Fibroblast of upper back skin (primary cell): ENCODE measurements at regions not wholly inside any gene's neighbourhood (a gene's known extent, or its start where the extent isn't known, plus 50 kb on each side); places are given as distances from the start of the nearest gene placed in this dataset.

Source experiments
- DNase-seq: peaks from one replicate; pipeline ENCODE4 v3.0.0-alpha.2; 2013

GRCh38 chr18:69217196-69218000 lies 183.3 kb upstream of the DOK6 start:
- no peak for DNase-seq

GRCh38 chr18:69220529-69220928 lies 180.2 kb upstream of the DOK6 start:
- DNase-seq: no peak

GRCh38 chr18:69222089-69222488 lies 178.6 kb upstream of the DOK6 start:
- DNase-seq: no peak

GRCh38 chr18:69226971-69227370 lies 173.7 kb upstream of the DOK6 start:
- DNase-seq: no peak

GRCh38 chr18:69230204-69230603 lies 170.5 kb upstream of the DOK6 start:
- no peak for DNase-seq

- peak; percentile 74 for DNase-seq
These were observed 167.1 kb upstream of the DOK6 start for GRCh38 chr18:69233465-69234054.

- DNase-seq: no peak
These were observed 160.6 kb upstream of the DOK6 start for GRCh38 chr18:69239849-69240674.

GRCh38 chr18:69246027-69246426 lies 154.7 kb upstream of the DOK6 start:
- DNase-seq: no peak

- DNase-seq: peak; percentile 71
These were observed 150.2 kb upstream of the DOK6 start for GRCh38 chr18:69250305-69251151.

- peak; percentile 93 for DNase-seq
These were observed 142.7 kb upstream of the DOK6 start for GRCh38 chr18:69257861-69258458.

- DNase-seq: no peak
These were observed 141.4 kb upstream of the DOK6 start for GRCh38 chr18:69259282-69259681.

- no peak for DNase-seq
These were observed 139.3 kb upstream of the DOK6 start for GRCh38 chr18:69261406-69261805.

GRCh38 chr18:69265656-69266055 lies 135.0 kb upstream of the DOK6 start:
- no peak for DNase-seq

- DNase-seq: no peak
These were observed 132.8 kb upstream of the DOK6 start for GRCh38 chr18:69267895-69268294.

- DNase-seq: no peak
These were observed 118.3 kb upstream of the DOK6 start for GRCh38 chr18:69282371-69282770.

- no peak for DNase-seq
These were observed 109.6 kb upstream of the DOK6 start for GRCh38 chr18:69291044-69291443.

GRCh38 chr18:69291755-69292154 lies 108.9 kb upstream of the DOK6 start:
- DNase-seq: no peak

GRCh38 chr18:69300185-69300584 lies 100.5 kb upstream of the DOK6 start:
- DNase-seq: no peak

- DNase-seq: no peak
These were observed 92.1 kb upstream of the DOK6 start for GRCh38 chr18:69308619-69309018.

- no peak for DNase-seq
These were observed 74.6 kb upstream of the DOK6 start for GRCh38 chr18:69326094-69326493.

GRCh38 chr18:69328086-69328485 lies 72.6 kb upstream of the DOK6 start:
- DNase-seq: no peak

GRCh38 chr18:69330385-69331005 lies 70.2 kb upstream of the DOK6 start:
- DNase-seq: no peak
